GM18519 (cell line): ENCODE measurements at regions not wholly inside any gene's neighbourhood (a gene's known extent, or its start where the extent isn't known, plus 50 kb on each side); places are given as distances from the start of the nearest gene placed in this dataset.

Source experiments
- ATAC-seq: cut with Tn5 transposase; IDR thresholded peaks from one replicate; pipeline ENCODE4 v1.9.1; 2021; ENCODE audit warnings: mild to moderate bottlenecking, moderate library complexity; ENCODE audit not compliant: unreplicated experiment, low FRiP score

DNA sequence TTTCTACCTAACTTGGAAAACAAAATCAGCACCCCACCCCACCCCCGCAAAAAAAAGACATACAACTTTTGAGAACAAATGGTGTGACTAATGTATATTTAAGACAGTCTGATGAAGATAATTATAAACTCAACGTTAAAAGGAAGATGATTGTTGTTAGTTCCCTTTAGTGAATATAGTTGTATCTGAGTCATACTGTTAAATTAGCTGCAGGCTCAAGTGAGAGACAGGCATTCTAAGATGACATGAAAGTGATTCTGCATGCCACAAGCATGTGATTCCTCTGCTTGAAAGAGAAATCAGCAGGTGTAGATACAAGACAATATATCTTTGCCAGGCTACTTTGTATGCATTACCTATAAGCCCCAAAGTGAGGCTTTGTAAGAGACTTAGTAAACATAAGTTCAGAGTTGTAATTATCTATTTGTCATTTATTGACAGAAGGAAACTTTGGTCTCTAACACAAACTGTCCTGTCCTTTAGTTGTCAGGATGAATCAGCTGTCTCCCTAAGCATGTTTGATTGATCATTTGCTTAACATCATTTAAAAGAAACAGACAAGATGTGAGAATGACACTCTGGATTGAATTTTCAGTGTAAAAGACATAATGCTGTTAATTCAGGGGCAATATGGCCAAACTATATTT is 319.4 kb upstream of the HTR2A start:
- peak; percentile 79 for ATAC-seq

DNA sequence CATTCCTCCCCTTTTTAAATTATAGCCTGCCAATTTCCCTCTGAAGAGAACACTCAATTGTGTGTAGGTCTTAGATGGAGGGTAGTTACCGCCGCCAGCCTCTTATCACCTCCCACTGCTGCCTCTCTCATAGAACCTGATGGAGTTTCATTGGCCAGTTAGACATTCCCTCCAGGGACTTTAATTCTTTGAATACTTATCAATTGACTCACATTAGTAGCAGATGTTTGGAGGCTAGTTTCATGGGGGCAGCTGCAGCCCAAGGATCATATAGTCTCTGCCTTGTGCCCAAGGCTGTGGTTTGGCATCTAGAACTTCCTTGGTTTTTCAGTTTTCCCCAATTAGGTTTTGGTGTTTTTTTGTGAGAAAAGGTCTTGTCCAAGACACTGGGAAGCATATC is 318.9 kb upstream of the HTR2A start:
- no peak for ATAC-seq

DNA sequence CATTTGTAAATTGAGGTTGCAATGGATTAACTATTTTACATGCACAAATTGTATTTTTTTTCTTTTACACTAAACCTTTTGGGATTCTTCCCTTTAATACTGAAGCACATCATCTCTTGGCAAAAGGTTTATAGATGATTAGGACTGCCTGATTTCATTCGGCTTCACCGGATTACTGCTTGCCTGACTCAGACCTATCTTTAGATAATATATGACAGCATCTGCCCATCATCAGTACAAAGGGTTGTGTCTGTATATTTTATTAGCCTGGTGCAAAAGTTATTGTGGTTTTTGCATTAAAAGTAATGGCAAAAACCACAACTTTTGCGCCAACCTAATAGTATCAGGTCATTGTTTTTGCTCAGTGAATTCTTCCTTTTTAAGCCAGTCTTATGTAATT is 316.2 kb upstream of the HTR2A start:
- ATAC-seq: no peak

DNA sequence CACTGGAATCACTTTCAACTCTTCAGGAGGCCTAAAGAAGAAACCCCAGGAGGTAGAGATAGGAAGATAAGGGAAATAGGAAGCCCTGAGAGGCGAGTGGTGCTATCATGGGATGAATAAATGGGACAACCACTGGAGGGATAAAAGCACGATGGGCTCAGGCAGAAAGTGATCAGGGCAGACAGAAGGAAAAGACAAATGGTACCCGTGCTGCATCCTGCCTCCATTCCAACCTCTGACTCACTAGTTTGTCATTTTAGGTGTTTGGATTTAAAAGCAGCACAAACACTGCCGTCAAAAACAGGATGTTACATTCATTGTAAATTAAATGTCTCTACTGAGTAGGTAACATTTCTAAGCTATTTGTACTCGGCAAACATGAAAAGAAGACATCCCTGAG is 314.3 kb upstream of the HTR2A start:
- no peak for ATAC-seq

DNA sequence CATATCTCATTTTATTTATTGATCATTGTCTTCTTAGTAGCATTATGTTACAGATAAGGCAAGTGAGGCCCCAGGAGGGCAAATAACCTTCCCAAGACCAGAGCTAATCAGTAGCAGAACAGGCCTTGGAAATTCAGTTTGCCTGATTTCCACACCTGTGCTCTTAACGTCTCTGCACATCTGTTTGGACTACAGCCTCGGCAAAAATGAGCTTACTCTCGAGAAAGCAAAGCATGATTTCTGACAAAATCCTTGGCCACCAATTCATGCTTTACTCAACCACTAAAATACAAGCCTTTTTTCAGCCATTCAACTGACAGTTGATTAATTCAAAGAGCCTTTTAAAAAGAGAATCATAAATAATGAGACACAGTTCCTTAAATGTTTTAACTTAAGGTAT is 309.3 kb upstream of the HTR2A start:
- no peak for ATAC-seq

DNA sequence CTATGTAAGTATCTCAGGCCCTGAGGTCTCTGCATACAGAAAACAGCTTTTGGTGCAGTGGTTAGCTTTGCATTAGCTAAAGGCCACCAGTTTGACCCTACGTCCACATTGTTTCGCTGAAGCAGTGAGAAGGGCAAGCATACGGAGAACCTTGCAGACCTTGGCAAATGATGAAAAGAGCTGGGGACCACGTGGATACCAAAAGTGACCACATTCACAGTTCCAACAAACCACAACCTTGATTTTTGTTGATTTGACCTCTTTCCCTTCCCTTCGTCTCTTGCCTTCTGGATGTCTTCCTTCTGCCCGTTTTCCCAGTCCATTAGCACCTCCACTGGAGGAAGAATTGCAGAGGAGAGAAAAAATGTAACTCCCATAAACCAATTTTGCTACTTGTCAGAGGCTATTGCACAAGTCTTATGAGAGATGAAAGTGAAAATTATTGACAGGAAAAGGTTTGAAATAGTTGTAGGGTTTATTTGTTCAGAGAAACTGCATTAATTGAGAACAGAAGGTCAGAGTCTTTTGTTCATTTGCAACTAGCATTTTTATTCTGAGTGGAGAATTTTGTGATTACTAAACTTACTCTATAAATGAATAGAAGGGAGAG is 293.9 kb upstream of the HTR2A start:
- no peak for ATAC-seq

DNA sequence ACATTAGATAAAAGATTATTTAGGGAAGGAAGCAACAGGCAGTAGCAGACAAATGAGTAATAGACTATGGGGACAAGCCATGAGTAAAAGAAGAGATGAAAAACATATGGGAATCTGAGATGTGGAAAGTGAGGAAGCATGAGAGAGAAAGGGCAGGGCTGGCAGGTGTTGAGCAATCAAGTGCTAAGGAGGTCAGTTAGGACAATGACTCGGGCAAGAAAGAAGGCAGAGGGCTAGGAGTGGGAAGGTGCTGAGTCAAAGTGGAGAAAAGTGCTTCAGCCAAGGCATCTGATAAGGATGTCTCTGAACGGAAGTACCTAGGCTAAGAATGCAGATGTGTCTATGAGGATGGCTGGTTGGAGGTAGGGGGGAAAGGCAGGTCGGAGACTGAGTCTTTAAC is 291.9 kb upstream of the HTR2A start:
- ATAC-seq: no peak

DNA sequence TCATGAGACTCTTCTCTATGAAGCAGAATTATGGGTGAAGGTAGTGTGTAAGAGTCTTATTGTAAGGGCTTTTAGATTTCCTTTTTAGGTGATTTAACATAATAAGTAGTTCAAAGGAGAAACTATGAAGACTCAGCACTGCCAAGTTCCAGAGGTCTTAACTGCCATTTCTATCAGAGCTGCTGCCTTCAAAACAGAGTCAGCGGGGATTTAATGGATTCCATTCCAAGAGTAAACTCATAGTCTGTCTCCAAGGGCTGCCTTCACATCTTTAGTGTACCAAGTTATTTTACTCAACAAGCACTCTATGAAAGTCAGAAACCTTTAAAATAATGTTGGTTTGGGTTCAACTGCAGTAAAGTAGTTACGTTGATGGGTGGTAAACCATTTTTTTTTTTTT is 289.6 kb upstream of the HTR2A start:
- no peak for ATAC-seq

DNA sequence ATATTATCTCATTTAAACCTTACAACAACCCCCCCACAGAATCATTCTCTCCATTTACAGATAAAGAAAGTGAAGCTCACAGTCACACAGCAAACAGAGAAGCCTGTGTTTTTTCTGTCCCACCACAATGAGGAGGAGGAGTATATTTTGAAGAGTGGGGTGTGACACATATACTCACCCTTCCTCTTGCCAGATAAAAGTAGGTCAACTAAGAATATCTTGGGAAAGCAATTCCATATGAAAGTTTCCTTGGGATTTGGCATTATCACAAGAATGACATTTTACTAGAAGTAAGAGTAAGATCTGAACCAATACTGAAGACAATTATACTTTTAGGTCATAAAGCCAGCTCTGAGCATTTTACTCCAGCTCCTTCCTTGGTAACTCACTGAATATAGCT is 287.5 kb upstream of the HTR2A start:
- ATAC-seq: no peak

DNA sequence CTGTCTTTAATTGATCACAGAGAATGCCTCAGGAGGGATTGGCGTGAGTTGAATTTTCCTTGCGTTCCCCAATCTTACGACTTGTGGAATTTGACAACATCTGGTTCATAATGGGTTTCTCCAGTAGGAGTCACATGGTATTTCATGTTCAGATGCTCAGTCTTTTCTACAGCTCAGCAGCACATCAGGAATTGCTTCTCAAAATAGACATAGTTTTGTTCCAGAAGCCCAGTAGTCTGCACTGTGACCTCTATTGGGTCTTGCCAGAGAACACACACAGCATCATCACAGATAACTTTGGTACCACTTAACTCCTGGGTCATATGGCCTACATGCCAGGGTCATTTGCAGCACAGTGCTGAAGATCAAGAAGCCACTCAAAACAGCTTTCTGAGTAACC is 282.5 kb upstream of the HTR2A start:
- no peak for ATAC-seq

DNA sequence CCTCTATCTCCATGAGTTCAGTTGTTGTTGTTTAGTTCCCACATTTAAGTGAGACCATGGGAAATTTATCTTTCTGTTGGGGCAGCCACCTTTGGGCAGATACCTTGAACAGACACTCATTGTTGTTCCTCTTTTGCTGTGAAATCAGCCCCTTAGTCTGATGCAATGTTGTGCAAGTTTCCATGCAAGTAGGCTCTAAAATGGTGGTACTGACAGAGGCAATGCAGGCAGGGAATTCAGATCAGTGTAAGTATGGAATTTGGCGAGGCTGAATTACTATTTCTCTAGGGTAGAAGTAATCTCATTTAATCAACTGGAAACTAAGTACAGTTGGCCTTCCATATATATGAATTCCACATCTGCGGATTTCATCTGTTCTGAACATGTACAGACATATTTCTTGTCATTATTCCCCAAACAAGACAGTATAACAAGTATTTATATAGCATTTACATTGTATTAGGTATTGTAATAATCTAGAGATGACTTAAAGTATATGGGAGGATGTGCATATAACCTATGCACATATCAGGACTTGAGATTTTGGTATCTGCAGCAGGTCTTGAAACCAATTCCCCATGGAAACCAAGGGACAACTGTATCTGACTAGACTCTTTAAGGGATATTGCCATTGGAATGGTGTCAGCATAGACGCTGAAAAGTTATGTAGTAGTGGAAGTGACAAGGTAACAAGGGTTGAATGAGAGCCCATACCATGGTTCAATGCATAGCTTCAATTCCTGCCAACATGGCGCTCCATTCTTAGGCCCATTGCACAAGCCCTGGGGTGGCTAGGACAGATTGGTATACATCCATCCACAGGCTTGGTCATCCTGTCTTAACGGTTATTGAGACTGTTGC is 281.5 kb upstream of the HTR2A start:
- no peak for ATAC-seq

DNA sequence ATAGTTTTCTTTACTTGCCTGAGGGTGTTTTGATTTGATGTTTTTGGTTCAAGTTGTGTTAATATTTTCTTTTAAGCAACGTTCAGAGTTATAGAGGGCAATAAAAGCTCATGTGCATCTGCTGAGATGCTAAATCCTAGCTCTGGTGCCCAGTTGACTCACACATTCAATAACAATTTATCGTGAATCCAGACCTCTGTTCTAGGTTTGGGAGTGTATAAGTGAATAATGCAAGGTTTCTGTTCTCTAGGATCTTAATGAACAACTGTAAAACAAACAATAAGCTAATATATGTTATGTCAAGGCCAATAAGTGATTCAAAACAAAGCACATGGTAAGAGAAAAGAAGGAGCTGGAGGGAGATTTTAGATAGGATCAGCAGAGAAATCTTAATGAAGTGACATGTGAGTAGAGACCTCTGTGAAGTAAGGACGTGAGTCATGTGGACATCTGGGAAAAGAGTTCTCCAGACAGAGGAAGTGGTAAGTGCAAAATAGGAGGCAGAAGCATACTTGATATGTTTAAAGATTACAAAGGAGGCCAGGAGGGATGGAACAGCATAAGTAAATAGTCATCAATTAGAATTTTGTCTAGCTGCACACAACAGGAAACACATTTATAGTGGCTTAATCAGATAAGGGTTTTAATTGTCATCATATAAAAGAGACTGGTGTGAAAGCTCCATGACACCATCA is 278.5 kb upstream of the HTR2A start:
- no peak for ATAC-seq

DNA sequence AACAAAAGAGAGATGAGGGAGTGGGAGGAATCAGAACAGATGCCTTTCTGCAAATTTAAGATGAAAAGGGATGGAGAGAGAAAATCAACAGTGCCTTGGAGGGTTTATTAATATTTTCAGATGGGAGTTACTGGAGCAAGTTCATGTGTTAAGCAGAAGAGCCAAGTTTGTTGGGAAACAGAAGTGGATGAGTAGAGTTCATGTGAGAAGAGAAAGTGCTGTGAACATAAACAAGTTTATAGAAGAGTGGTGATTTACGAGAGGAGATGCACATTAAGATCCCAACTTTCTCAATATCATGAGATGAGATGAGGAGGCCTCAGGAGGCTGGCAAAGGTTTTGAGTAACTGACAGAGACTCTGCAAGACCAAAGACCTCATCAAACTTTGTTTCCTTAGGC is 274.1 kb upstream of the HTR2A start:
- ATAC-seq: no peak

DNA sequence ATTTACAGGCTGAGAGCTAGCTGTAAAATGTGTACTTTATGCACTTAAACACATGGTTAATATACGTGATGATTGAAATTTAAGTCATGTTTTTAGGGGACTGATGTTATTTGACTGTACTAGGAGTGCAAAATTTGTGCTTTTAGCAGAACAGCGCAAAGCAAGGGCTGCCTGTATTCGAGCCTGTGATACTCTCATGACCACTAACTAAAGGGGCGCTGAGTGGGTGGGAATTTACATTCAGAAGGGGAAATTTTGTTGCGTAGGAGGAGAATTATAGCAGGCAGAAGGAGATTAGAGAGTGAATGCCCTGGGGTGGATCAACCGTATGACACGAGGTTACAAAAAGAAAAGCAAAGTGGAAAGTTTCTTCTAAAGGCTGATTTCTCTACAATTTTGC is 271.8 kb upstream of the HTR2A start:
- no peak for ATAC-seq

DNA sequence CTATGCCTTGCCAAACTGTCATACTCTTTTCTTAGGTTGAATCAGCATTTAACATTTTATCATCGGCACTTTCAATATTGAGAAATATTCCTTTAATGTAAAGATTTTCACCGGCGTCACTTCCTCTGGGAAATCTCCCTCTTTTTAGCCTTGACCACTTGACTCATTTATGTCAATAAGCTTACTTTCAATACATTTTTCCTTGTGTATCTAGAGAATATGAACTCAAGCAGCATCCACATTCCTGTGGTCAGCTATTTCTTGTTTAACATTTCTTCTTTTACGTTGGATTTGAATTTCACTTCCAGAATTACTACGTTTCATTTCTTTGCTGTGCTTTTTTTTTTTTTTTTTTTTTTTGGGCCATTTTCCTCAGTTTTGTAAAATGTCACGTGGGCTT is 271.2 kb upstream of the HTR2A start:
- no peak for ATAC-seq

DNA sequence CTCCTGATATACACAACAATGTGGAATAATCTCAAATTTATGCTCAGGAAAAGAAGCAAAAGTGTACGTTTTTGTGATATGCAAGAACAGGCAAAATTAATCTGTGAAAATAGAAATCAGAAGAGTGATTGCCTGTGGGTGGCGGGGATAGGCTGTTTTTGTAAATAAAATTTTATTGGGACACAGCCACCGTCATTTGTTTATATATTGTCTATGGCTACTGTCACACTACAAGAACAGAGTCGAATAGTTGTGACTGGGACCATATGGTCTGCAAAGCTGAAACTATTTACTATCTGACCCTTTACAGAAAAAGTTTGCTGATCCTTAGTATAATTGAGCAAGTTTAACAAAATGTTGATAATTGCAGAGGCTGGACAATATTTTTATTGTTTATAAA is 269.5 kb upstream of the HTR2A start:
- ATAC-seq: no peak

DNA sequence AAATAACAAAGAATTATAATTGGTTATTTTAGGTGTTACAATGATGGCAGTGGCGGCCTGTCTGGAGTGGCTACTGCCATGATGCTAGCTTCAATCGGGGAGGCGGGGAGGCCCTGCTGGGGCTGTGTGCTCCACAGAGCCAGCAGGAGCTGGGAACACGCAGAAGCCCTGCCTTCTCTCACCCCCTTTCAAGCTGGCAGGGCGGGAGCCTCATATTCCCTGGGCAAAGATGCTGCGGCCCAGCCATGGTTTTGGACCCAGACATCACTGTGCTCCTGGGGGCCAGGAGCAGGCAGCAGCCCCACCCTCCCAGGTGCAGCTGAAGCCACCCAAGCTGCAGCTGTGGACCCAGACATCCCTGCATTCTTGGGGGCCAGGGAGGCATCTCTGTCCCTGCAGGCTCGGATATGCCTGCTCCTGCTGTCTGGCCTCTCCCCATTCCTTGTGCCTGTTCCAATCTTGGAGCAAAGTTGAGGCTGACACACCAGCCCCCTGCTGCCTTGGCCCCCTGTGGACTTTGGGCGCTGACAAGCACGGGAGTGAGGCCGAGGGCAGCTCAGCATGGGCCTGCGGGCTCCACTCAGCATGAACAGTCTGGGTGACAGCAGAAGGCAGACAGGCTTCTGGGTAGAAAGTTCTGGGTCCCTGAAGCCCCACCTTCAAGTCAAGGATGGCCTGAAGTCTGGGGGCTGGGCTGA is 263.1 kb upstream of the HTR2A start:
- ATAC-seq: no peak

DNA sequence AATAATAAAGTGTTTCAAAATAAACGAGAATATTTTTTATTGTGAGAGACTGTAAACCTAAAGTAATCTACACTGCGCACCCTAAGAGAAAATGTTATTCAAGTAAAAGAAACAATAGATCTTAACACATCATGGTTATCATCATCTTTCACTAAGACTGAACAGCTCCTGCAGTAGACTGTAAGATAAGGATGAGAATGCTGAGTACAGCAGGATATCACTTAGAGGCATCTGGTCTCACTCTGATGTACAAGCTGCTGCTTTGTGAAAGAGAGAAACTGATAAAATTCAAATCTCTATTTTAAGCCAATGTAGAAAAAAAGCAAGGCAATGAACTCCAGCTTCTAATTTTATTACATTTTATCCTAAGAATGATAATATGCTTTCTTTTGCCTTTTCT is 261.7 kb upstream of the HTR2A start:
- ATAC-seq: no peak

DNA sequence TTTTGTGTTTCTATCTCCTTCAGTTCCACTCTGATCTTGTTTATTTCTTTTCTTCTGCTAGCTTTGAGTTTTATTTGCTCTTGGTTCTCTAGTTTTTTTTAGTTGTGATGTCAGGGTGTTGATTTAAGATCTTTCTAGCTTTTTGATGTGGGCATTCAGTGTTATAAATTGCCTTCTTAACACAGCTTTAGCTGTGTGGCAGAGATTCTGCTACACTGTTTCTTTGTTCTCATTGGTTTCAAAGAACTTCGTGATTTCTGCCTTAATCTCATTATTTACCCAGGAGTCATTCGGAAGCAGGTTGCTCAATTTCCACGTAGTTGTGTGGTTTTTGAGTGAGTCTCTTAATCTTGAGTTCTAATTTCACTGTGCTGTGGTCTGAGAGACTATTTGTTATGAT is 251.7 kb upstream of the HTR2A start:
- ATAC-seq: no peak

DNA sequence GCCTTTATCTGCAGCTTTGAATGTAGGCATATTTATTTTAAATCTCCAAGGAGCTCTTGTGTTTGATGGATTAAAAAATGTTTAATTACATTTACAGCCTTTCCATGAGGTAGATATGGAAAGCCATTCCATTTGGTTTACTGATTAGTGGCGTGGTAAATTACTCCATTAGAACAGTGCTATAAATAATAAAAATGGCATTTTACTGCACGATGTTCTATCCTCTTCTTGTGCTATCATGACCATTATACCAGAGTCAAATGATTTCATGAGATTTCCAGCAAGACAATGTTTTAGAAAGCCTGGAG is 250.9 kb upstream of the HTR2A start:
- no peak for ATAC-seq
